Astrocyte of the cerebellum (primary cell): ENCODE measurements at regions not wholly inside any gene's neighbourhood (a gene's known extent, or its start where the extent isn't known, plus 50 kb on each side); places are given as distances from the start of the nearest gene placed in this dataset.
A peak's percentile ranks its signal among the peaks of the same experiment; 100 is the strongest.

Source experiments
- DNase-seq: peaks from one replicate; pipeline ENCODE4 v3.0.0-alpha.2; 2011; ENCODE audit warnings: low read depth
- H3K4me3 ChIP-seq: 2 replicates; pipeline ENCODE4 v1.5.1; 2011; ENCODE audit warnings: mild to moderate bottlenecking, low read depth, low read length, moderate library complexity
- CTCF ChIP-seq: IDR thresholded peaks from 2 replicates; pipeline ENCODE4 v1.5.1; 2012; ENCODE audit warnings: low read length, low read depth, moderate library complexity, mild to moderate bottlenecking; ENCODE audit errors: missing control alignments
- in situ Hi-C: cut with HindIII; loops from 2 replicates; pipeline ENCODE4 v1.10.0; 2017; ENCODE audit warnings: low sequenced_read_pairs

- in situ Hi-C loops: no loop called here
- TF ChIP-seq CTCF: no peak
- DNase-seq: no peak
- H3K4me3 ChIP-seq: no peak overlapping the region
These were observed 271.9 kb downstream of the SLITRK6 start for GRCh38 chr13:85527316-85527715.

- H3K4me3 ChIP-seq: no peak overlapping the region
- no peak for DNase-seq
- in situ Hi-C loops: no loop called here
- no peak for TF ChIP-seq CTCF
These were observed 273.8 kb downstream of the SLITRK6 start for GRCh38 chr13:85525411-85525810.

- peak; percentile 40 for DNase-seq
- in situ Hi-C loops: no loop called here
- TF ChIP-seq CTCF: no peak
- H3K4me3 ChIP-seq: no peak overlapping the region
These were observed 277.6 kb downstream of the SLITRK6 start for GRCh38 chr13:85521657-85522056.

GRCh38 chr13:85520445-85520844, 278.8 kb downstream of the SLITRK6 start:
- no peak for TF ChIP-seq CTCF
- H3K4me3 ChIP-seq: no peak overlapping the region
- DNase-seq: no peak
- in situ Hi-C loops: no loop called here

GRCh38 chr13:85519363-85519762, 279.9 kb downstream of the SLITRK6 start:
- in situ Hi-C loops: no loop called here
- no peak overlapping the region for H3K4me3 ChIP-seq
- TF ChIP-seq CTCF: no peak
- no peak for DNase-seq

- no peak overlapping the region for H3K4me3 ChIP-seq
- in situ Hi-C loops: no loop called here
- no peak for TF ChIP-seq CTCF
- no peak for DNase-seq
These were observed 286.8 kb downstream of the SLITRK6 start for GRCh38 chr13:85512421-85512820.

GRCh38 chr13:85509512-85509911, 289.7 kb downstream of the SLITRK6 start:
- H3K4me3 ChIP-seq: no peak overlapping the region
- in situ Hi-C loops: no loop called here
- no peak for DNase-seq
- TF ChIP-seq CTCF: no peak
